GM18502 (cell line): ENCODE measurements at regions not wholly inside any gene's neighbourhood (a gene's known extent, or its start where the extent isn't known, plus 50 kb on each side); places are given as distances from the start of the nearest gene placed in this dataset.
"Not testable (repeated sequence)": the region's sequence is repeated elsewhere in the genome, so short reads cannot be mapped to it uniquely, and the experiment has no call there.

ENCODE experiments used
- ATAC-seq: cut with Tn5 transposase; IDR thresholded peaks from one replicate; pipeline ENCODE4 v1.9.1; 2021; ENCODE audit warnings: mild to moderate bottlenecking; ENCODE audit not compliant: unreplicated experiment, poor library complexity

DNA sequence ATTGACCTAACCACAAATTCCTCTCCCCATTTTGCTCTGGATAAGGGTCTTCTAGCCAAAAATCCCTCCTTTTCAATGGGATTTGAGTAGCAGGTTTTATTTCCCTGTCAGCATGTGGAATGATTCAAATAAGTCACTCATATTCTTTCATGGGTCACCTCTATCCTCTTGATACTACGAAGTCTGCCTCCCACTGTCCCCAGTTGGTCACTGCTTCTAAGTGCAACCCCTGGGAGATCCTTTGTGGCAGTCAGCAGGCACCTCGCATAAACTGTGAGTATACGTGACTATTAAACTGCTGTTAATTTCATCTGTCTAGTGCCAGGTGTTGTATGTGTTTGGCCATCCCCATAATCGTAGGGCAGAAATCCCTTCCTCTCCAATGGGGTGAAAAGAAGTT is 1667.9 kb upstream of the PCDH7 start:
- ATAC-seq, result no peak

GRCh38 chr4:29058531-29058930 is 1661.6 kb upstream of the PCDH7 start:
- no peak for ATAC-seq

- ATAC-seq, result no peak
Measured at GRCh38 chr4:29066861-29067260, 1653.3 kb upstream of the PCDH7 start.

- ATAC-seq, result no peak
Measured at GRCh38 chr4:29073571-29073970, 1646.6 kb upstream of the PCDH7 start.

- ATAC-seq, result no peak
Measured at GRCh38 chr4:29075366-29075765, 1644.8 kb upstream of the PCDH7 start.

- ATAC-seq, result no peak
Measured at GRCh38 chr4:29079260-29079659, 1640.9 kb upstream of the PCDH7 start.

GRCh38 chr4:29081234-29081955 is 1638.8 kb upstream of the PCDH7 start:
- no peak for ATAC-seq

DNA sequence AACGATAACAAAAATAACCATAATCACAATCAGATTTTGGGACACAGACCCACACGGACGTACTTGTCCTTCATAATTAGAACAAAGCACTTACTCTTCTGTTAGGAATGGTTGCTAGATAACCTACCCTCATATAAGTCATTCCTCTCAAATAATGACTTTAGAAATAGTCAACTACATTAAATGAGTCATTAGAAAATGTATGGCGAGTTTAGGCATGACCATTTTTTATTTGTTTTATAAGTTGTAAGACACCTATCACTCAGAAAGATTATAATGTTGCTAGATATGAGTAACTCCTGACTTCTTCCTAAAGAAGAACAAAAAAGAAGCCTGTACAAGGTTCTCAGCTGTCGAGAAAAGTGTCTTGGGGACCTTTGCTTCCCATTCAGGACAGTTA is 1637.5 kb upstream of the PCDH7 start:
- ATAC-seq, result no peak

- no peak for ATAC-seq
Measured at GRCh38 chr4:29085748-29086147, 1634.4 kb upstream of the PCDH7 start.

GRCh38 chr4:29104694-29105093 is 1615.5 kb upstream of the PCDH7 start:
- no peak for ATAC-seq

GRCh38 chr4:29113960-29114359 is 1606.2 kb upstream of the PCDH7 start:
- no peak for ATAC-seq

DNA sequence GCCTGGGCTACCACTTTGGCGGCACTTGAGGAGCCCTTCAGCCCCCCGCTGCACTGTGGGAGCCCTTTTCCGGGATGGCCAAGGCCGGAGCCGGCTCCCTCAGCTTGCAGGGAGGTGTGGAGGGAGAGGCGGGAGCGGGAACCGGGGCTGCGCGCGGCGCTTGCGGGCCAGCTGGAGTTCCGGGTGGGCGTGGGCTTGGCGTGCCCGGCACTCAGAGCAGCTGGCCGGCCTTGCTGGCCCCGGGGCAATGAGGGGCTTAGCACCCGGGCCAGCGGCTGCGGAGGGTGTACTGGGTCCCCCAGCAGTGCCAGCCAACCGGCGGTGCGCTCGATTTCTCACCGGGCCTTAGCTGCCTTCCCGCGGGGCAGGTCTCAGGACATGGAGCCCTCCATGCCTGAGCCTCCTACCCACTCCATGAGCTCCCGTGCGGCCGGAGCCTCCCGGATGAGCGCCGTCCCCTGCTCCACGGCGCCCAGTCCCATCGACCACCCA is 1602.9 kb upstream of the PCDH7 start:
- ATAC-seq, result not testable (repeated sequence)

DNA sequence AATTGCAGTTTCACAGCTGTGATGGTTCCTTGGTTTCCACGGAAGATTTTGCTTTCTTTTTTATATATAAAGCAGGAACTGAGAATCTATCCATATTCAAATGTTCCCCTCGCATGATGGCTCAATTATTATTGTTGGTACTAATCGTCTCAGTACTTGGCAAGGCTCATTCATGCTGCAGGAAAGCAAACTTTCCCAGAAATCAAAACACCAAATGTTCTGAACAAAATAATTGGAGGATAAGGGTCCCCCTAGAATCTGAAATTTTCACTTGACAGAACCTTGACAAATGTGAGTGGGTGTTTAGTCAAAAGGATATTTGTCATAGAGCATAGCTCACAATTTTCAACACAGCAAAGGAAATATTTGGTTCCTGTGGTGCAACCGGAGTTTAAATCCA is 1598.6 kb upstream of the PCDH7 start:
- ATAC-seq, result no peak

GRCh38 chr4:29128810-29129209 is 1591.4 kb upstream of the PCDH7 start:
- no peak for ATAC-seq

GRCh38 chr4:29131304-29131703 is 1588.9 kb upstream of the PCDH7 start:
- no peak for ATAC-seq

DNA sequence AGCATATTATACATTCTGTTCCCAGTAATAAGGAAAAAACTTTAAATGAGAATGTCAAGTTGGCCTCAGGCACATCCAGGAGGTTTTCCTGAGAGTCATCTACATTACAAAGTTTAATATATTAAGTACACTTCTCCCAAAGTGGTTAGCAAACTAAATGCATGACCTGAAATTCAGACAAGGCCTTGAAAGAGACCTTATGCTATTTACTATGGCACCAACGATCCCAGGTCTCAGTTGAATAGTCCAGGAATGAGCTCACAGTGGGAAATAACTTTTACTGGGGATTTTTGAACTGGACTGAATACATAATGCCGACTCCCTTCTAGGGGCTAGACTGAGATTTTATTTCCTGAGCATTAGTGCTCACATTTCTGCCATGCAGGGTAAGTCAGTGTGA is 1577.5 kb upstream of the PCDH7 start:
- ATAC-seq, result no peak

- no peak for ATAC-seq
Measured at GRCh38 chr4:29151584-29151983, 1568.6 kb upstream of the PCDH7 start.

DNA sequence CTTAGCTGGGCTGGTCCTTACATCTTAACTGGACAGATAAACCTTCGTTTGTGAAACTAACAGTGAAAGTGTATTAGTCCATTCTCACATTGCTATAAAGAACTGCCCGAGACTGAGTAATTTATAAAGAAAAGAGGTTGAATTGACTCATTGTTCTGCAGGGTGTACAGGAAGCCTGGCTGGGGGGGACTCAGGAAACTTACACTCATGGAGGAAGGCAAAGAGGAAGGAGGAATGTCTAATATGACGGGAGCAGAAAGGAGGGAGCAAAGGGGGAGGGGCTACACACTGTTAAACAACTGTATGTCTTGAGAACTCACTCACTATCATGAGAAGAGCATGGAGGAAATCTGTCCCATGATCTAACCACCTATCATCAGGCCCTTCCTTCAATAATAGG is 1566.5 kb upstream of the PCDH7 start:
- no peak for ATAC-seq

GRCh38 chr4:29175291-29175690 is 1544.9 kb upstream of the PCDH7 start:
- ATAC-seq, result no peak

- no peak for ATAC-seq
Measured at GRCh38 chr4:29199025-29199424, 1521.1 kb upstream of the PCDH7 start.

GRCh38 chr4:29199485-29199884 is 1520.7 kb upstream of the PCDH7 start:
- ATAC-seq, result no peak

DNA sequence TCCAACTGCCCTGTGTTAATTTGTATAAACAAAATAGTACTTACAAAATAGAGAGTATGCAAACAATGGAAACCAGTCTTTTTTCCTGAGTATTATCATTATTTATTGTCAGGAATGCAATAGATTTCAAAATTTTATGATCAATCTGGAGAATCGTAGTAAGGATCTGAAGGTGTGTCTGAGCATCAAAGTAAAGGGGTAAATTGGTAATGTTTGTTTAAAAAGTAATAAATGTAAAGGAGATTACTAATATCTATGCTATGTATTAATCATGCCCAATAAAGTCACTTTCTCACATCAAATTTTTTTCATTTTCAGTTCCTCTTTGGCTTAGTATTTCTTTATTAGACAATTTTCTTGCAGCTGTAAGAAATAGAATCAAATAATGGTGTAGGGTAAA is 1507.1 kb upstream of the PCDH7 start:
- ATAC-seq, result no peak
